ENCODE measurements at regions not wholly inside any gene's neighbourhood (a gene's known extent, or its start where the extent isn't known, plus 50 kb on each side); places are given as distances from the start of the nearest gene placed in this dataset.

DNA sequence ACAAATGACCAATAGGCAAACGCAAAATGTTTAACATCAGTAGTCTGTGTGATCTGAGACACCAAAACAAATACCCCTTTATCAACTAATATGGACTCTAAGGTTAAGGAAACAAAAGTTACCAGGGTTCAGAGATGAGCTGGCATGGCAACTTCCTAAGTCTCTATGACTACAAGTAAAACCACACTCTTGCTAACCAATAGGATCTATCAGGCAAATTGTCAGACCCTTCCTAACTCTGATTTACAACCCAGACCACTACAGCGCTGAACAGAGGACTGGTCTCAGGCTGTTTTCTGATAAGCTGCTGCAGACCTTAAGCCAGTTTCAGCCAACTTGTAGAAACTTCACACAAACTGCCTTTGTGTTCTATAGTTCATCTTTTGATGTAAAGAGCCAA is 608.0 kb downstream of the TLL1 start:
- no peak overlapping the region for H3K4me3 ChIP-seq (ENCODE audit: low read depth, low read length)

DNA sequence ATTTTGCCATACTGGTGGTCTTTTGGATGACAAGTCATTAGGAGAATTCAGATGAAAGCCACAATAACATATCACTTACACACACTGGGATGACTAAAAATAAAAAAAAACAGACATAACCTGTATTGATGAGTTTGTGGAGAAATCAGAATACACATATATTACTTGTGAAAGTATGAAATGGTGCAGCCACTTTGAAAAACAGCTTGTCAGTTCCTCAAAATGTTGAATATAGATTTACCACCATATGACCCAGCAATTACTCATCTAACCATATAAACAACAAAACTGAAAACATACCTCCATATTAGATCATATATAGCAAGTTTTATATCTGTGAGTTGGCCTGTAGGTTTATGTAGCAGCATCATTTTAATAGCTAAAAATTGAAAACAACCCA is 608.7 kb downstream of the TLL1 start:
- H3K4me3 ChIP-seq (ENCODE audit: low read depth, low read length) = no peak overlapping the region

DNA sequence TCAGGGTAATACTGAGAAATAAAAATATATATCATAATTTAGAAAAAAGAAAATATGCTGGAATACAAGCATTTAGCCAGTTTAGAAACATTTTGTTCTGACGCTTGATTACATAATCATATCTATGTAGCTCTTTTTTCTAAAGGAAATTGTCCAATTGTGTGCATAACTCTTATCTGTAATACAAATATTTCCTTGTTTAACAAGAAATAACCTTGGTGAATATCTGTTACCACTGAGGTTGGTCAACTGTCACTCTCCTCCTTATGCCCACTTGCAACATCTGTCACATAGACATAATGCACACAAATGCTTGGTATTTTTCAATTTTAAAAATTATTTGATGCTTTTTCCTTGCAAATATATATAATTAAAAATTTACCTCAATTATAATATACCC is 609.7 kb downstream of the TLL1 start:
- no peak overlapping the region for H3K4me3 ChIP-seq (ENCODE audit: low read depth, low read length)

DNA sequence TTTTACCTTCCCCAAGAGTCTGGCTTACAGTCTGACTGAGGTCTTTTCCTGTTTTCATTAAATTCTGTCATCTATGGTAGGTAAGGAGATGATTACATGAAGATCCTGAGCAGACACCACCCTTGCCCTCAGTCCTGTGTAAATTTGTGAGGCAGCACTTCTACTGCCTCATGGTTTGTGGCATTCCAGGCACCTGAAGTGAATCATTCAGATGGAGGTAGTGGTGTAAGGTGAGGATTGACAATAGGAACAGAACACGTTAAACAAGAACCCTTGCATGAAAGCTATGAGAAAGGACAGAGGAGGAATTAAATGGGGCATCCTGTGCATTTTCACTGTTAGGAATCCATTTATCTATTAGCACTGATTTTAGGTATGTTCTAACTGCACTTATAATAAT is 618.6 kb downstream of the TLL1 start:
- no peak overlapping the region for H3K4me3 ChIP-seq (ENCODE audit: low read depth, low read length)

DNA sequence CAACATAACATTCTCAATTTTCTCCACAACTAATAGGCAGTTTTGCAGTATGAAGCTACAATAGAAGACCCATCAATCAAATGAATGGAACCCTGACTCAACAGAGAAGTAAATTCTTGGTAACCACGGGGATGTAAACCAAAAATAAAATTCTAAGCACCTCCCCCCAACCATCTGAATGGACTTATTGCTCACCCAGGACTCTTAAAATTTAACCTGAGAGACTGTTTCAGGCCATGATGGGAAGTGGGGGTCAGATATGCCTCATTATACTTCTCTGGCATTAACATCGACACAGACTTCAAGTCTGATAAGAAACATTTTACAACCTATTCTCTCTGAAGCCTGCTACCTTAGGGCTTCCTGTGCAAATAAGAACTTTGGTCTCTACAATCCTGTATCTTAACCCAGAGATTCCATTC is 620.9 kb downstream of the TLL1 start:
- H3K4me3 ChIP-seq (ENCODE audit: low read depth, low read length) = no peak overlapping the region

DNA sequence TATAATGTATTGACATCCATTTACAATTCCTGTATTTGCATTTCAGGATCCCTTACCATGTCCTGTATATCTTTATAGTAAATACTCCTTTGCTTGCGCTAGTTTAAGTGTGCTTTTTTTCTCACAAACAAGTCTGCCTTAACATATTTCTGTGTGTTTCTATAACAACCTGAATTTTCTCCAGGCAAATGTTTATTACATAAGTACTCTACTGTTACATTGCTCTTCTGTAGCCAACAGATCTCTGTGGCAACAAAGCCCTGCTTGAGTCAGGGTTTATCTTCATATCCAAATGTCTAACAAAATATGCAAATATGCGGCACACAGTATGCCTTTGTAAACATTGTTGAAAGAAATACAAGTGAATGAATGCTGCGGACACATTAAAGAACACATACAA is 625.5 kb downstream of the TLL1 start:
- H3K4me3 ChIP-seq (ENCODE audit: low read depth, low read length) = no peak overlapping the region

DNA sequence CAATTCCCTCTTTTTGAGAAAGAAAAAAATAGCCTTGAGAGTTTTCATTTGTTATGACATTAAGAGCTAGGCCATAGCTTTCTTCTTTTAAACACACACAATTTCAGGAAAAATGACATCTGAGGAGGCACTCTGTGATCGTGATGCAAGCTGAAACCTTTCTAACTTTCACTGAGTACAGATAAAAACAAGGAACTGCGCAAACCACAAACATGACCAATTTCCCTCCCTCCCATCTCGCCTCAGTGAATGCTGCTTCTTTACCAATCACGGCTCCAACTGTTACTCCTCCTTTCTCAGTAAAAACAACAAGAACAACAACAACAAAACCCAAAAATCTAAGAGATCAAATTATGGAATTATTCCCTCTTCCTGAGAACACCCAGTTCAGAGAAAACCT is 626.8 kb downstream of the TLL1 start:
- H3K4me3 ChIP-seq (ENCODE audit: low read depth, low read length) = no peak overlapping the region

DNA sequence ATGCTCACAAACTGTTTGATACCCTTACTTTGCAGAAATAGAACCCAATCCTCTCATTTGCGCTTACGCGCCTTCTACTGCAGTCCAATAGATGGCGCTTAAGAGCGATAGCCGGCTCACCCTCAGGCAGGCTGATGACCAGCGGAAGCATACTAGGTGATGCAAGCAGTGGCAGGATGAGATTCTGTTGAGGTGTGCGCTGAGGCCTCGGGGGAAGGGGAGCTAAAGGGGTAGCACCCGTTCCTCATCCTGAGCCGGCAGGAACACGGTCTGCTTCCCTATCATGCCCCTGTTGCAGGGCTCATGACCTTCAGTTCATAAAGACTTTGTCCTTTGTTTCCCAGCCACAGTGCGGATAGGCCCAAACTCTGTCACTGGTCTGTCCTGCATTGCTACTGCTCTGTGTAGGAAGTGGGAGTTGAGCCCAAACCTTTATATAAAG is 628.9 kb downstream of the TLL1 start:
- H3K4me3 ChIP-seq (ENCODE audit: low read depth, low read length) = no peak overlapping the region

DNA sequence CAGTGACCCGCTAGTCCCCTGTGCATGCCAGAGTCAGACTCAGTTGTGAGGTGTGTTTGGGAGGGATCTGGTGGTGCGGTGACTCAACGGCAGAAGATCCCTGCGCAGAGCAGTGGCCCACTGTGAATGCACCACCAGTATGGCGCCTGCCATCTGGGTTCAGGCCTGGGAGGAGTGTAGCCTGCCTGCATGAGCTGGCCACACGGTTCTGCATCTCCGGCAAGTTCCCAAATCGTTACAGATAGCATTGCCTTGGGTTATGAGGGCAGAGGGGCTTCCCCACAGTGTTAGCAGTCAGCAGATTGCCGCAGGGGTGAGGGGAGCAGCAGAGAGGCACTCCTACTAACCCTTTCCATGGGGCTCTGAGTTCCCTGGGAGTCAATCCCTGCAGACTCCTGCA is 629.6 kb downstream of the TLL1 start:
- H3K4me3 ChIP-seq (ENCODE audit: low read depth, low read length) = no peak overlapping the region

DNA sequence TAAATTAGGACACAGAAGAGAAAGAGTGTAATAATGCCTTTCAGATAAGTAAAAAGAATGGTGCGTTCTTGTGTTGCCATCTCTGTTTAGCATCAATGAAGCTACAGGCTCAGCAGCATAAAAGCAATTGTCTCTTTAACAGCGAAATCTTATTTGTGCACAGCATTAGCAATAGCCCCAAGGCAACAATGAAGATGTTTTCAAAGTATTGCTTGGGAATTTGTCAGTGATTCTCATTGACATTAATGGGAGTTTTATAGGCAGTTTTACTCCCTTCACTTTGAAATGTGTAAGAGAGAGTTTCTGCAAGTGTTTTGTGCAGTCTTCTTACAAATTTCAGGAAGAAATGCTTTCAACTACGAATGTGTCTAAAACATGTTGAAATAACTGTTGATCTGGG is 633.0 kb downstream of the TLL1 start:
- no peak overlapping the region for H3K4me3 ChIP-seq (ENCODE audit: low read depth, low read length)

DNA sequence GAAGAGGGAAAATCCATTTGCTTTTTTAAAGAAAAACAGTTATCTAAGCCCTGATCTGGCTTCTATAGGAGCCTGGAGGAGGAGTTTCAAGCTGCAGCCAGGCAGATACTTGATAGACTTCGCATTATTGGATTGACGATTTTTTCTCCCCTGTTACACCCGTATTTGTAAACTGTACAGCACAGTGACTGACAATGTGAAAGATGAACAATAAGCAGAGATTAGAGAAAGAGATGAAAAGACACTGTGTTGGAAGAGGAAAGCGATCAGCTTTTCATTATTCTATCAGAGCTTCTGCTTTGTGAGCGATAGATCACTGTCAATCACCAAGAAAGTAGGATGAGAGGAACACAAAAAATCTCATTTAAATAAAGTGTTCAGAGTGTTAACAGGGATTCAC is 639.2 kb downstream of the TLL1 start:
- no peak overlapping the region for H3K4me3 ChIP-seq (ENCODE audit: low read depth, low read length)

DNA sequence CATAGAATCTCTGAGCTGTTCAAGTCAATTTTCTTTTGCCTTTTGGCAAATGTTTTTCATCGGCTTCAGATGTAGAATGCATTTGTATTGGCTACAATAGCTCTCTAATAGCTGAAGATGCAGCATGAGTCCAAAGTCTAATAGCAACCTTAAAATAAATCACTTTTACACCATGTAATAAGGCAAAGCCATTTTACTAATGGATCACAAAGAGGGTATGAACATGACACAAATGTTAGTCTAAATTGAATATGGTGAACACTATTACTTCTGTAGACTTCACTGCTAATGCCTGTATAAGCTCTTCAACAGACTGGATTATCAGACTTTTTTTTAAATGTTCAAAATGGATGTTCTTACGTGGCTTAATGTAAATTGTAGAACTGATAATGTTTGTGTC is 645.3 kb downstream of the TLL1 start:
- no peak overlapping the region for H3K4me3 ChIP-seq (ENCODE audit: low read depth, low read length)

DNA sequence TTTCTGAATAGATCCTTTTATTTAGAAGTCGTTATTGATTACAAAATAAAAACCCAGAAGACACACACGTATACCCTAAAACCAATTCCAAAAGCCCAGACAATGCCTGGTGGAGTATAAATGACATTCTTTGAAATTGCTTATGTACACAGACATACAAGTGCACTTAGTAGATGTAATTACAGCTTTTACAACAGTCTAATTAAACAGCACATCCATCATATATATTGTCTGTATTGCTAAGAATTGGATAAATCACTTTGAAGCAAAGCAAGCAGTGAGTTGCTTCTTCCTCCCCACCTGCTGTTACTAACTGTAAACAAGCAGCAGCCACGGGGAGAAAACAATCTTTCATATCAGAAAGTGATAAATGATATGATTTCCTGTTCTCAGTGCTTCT is 645.7 kb downstream of the TLL1 start:
- no peak overlapping the region for H3K4me3 ChIP-seq (ENCODE audit: low read depth, low read length)

DNA sequence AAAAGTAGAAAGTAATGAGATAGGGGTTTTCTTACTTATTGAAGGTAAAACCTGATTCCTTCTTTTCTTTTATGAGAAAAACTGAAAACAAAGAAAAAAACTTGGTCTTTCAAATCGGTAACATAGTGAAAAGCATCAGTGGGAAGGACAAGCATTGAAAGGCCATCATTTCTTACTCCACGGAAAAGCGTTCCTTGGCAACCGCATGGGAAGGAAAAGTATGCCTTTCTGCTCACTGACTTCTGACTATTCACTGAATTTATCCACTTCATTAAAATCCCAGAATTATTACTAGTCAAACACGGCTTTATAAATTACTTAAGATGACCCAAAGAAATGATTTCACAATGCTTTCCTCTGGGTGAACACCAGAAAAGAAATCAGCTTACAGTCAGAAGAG is 646.7 kb downstream of the TLL1 start:
- no peak overlapping the region for H3K4me3 ChIP-seq (ENCODE audit: low read depth, low read length)

DNA sequence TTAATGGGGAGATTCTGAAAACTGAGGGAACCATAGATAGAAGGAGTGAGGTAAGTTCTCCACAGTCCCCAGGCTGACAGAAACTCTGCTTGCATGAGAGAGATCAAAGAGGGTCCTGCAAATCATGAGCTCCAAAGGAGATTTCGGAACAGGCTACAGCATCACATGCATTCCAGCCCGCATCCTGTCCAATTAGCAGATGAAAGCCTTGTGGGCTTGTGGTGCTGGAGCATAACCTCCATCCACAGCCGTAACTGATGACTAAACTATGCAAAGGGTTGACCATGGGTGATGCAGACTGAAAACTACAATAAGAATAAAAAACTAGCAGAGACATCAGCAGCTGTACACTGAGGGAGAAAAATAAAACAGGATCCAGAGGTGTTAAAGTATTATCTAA is 654.5 kb downstream of the TLL1 start:
- H3K4me3 ChIP-seq (ENCODE audit: low read depth, low read length) = no peak overlapping the region

DNA sequence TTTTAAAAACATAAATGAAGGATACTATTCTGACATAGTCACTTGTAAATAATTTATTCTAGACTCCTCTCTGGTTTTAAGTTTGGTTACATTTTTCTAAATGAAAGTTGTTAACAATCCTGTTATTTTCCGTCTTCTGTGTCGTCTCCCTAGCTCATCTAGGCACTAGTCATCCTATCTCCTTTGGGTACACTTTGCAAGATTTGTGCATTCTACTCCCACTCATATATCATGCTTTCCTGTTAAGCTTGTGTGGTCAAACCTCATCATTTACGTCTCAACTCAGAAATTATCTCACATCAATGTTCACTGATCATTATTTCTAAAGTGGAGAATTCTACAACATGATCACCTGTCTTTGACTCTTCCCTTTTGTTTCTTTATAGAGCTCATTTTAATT is 658.7 kb downstream of the TLL1 start:
- H3K4me3 ChIP-seq (ENCODE audit: low read depth, low read length) = no peak overlapping the region

DNA sequence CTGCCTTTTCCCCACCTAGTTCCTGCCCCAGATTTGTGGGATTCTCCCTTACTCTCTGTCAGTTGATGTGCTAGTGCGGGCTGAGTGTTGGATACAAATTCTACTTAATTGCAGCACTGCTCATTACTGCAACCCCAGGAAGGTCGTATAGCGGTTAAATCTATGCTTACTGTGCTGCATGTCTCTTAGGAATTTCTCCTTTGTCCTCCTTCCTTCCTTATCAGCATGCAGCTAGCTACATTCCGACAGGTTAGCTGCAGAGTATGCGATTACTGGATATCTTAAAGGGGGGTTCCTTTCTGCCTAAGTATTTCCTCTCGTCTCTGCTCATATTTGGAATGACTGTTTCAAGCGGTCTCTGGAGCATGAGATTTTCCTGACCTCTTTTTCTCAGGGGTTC is 662.8 kb downstream of the TLL1 start:
- H3K4me3 ChIP-seq (ENCODE audit: low read depth, low read length) = no peak overlapping the region

DNA sequence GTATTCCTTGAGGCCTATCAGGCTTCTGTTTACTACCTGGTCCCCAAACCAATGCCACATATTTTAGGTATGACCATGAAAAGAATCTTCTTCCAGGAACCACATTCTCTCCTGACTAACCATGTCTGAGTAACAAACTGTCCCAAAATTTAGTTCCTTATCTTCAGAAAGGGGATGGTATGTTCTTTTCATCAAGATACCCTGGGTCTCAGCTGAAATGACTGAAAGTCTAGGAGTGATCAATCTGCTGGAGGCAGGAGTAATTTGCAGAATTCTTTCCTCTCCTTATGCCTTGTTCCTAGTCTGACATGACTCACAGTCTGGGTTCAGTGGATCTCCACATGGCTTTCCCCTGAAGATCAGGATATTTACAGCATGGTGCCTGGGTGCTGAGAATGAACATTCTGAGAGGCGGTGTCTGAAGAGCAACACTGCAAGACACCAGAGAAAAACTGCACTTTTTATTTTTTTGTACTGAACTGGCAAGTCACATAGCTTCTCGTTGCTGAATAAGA is 665.5 kb downstream of the TLL1 start:
- H3K4me3 ChIP-seq (ENCODE audit: low read depth, low read length) = no peak overlapping the region

DNA sequence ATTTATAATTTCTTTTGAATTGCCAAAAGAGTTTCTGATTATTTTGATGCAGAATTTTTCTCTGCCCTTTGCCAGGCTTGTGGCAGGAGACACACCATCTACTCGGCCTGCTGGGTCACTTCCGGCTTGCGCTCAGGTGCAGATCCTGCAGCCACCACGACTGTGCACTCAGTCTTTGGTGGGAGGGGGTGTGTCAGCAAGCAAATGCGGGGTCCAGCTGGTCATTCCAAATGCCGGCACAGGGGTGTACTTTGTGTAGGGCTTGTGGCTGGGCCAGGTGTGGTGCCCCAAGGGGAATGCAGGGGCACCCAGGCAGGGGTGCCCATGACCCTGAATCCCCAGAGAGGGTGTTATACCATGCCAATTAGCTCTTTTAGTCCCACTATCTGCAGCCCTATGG is 673.0 kb downstream of the TLL1 start:
- no peak overlapping the region for H3K4me3 ChIP-seq (ENCODE audit: low read depth, low read length)

DNA sequence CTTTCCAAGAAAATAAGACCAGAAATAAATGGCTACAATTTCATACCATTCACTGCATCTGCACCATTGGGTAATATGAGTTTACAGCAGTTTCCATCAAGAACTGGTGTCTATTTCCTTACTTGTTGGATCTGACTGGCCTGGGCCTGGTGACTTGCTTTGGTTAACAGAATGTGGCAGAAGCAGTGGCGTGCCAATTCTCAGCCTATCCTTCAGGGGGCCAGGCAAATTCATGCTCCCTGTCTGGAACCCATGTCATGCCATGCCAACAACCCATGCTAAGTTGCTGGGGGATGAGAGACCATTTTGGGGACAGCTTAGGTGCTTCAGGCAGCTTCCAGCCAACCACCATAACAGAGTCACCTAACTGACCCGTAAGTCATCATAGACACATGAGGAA is 656.7 kb downstream of the SPOCK3 start:
- no peak overlapping the region for H3K4me3 ChIP-seq (ENCODE audit: low read depth, low read length)

DNA sequence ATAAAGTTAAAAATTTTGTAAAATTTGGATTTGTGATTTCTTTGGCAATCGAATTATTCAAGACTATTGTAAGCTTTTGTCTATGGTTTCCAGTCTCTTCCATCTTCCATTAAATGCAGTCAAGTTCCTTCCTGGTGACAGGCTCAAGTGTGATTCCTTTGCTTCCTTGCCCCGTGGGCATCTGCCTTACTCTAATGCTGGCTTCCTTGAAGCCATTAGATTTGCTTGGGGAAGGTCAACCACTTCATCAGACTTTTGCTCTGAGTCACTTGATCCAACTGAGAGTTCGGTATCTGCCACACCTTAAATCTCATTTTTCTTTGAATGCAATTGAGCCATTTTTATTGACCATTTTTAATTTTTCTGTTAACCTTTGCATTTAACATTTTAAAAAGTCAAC is 648.8 kb downstream of the SPOCK3 start:
- no peak overlapping the region for H3K4me3 ChIP-seq (ENCODE audit: low read depth, low read length)

DNA sequence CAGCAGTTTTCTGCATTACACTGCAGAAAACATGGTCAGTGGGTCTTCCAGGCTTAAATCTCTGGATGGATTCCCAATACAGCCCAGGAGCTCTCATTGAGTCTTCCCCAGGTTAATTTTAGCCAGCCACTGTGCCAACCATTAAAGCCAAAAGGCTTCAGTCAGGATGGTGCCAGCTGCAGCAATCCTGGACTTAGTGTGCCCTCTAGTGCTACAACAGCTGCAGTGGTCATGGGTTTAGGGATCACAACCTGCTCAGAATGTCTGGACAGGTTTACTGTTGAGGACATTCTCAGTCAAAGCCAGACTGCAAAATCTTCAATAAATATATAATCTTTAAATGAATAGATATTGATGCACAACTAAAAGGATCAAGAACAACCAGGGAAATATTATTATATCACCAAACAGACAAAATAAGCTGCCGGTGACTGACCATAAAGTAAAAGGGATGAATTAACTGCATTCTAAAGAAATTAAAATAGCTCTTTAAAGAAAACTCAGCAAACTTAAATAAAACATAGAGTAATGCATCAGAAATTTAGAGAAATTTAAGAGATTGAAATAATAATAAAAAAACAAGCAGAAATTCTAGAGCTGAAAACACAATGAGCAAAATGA is 639.9 kb downstream of the SPOCK3 start:
- H3K4me3 ChIP-seq (ENCODE audit: low read depth, low read length) = no peak overlapping the region

DNA sequence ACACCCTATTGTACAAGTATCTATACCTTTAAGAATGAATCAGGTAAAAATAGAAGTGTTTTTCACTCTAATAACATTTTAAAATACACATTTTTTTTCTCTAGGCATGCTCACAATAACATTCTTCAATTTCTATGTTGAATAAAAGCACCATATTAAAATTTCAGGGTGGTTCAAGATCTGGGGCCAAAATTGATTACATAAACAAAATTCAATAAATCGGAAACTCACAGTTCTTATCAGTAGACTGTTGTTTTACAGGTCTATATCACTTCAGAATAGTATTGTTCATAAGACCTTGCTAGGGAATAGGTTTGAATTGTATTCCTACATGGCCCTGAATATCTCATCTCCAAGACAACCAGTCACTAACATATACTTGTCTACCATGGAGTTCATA is 634.0 kb downstream of the SPOCK3 start:
- no peak overlapping the region for H3K4me3 ChIP-seq (ENCODE audit: low read depth, low read length)
